MV-4-11 (cell line): ENCODE measurements at regions not wholly inside any gene's neighbourhood (a gene's known extent, or its start where the extent isn't known, plus 50 kb on each side); places are given as distances from the start of the nearest gene placed in this dataset.
A peak's percentile ranks its signal among the peaks of the same experiment; 100 is the strongest.

Experiments used
- DNase-seq: peaks from one replicate; lab custom pipeline; 2025; lab: John Stamatoyannopoulos, UW

DNA sequence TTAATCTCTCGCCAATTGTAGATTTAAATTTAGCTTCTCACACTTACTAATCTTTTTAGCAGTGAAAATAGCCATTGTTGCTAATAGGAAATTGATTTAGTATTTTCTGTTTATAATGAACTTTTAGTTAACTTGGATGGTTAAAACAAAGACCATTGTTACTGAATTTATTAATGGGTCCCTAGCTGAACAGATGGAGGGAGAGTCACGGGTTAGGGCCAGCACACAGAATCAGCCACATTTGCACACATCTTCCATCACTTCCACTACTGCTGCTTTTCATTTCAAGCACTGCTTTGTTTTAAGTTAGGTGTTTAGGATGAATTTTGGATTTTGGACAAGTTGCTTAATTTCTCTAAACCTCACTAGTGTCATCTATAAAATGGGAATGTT lies 125.9 kb upstream of the ADAMTSL1 start:
- DNase-seq: no peak

- DNase-seq: no peak
Measured at GRCh38 chr9:18349530-18349929, 124.4 kb upstream of the ADAMTSL1 start.

- DNase-seq: no peak
Measured at GRCh38 chr9:18350036-18350435, 123.9 kb upstream of the ADAMTSL1 start.

GRCh38 chr9:18350995-18351595 lies 122.9 kb upstream of the ADAMTSL1 start:
- DNase-seq: no peak

- DNase-seq: no peak
Measured at GRCh38 chr9:18352711-18353110, 121.2 kb upstream of the ADAMTSL1 start.

GRCh38 chr9:18353473-18353872 lies 120.5 kb upstream of the ADAMTSL1 start:
- DNase-seq: no peak

- DNase-seq: peak; percentile 18
Measured at GRCh38 chr9:18357321-18357720, 116.6 kb upstream of the ADAMTSL1 start.

- no peak for DNase-seq
Measured at GRCh38 chr9:18358325-18358724, 115.6 kb upstream of the ADAMTSL1 start.

GRCh38 chr9:18359335-18359734 lies 114.6 kb upstream of the ADAMTSL1 start:
- no peak for DNase-seq

DNA sequence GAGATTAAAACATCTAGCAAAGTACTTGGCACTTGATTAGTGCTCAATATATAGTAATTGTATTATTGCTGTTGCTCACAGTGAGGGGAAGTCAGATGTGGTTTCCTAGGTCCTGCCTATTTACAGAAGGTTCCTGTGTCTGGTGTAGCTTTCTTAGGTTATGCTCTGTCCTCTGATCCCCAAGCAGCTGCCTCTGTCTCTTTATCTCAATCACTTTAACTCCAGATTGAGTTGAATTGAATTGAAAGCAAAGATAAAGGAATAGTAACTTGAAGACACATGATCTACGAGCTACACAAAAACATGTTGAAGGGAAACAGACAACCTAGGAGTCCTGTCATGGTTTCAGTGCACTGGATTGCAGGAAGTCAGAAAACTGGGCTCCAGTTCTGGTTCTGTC lies 113.9 kb upstream of the ADAMTSL1 start:
- peak; percentile 20 for DNase-seq

GRCh38 chr9:18361646-18362045 lies 112.3 kb upstream of the ADAMTSL1 start:
- no peak for DNase-seq

GRCh38 chr9:18362166-18362565 lies 111.8 kb upstream of the ADAMTSL1 start:
- DNase-seq: no peak

GRCh38 chr9:18362901-18363685 lies 110.9 kb upstream of the ADAMTSL1 start:
- DNase-seq: peak; percentile 85

- DNase-seq: no peak
Measured at GRCh38 chr9:18365651-18366050, 108.3 kb upstream of the ADAMTSL1 start.

- peak; percentile 94 for DNase-seq
Measured at GRCh38 chr9:18366184-18366583, 107.8 kb upstream of the ADAMTSL1 start.

DNA sequence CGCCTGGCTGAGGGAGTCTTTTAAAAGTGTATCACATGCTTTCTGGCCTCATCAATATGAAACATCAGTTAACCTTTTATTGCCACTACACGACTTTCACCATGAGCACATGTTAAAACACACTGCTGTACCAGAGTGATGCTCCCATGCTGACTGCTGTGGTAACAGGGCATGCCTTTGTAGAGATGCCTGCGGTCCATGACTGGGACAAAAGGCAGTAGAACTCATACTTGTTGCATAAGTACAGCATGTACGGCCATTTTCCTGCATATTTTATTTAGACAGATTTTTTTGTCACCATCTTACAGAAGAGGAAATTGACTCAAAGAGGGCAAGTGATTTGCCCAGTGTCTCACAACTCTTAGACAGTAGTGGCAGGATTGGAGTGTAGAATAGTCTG lies 105.7 kb upstream of the ADAMTSL1 start:
- DNase-seq: no peak

GRCh38 chr9:18371141-18371540 lies 102.8 kb upstream of the ADAMTSL1 start:
- no peak for DNase-seq

GRCh38 chr9:18371621-18372020 lies 102.3 kb upstream of the ADAMTSL1 start:
- DNase-seq: no peak

- no peak for DNase-seq
Measured at GRCh38 chr9:18379073-18379811, 94.7 kb upstream of the ADAMTSL1 start.

- no peak for DNase-seq
Measured at GRCh38 chr9:18382243-18382642, 91.7 kb upstream of the ADAMTSL1 start.

DNA sequence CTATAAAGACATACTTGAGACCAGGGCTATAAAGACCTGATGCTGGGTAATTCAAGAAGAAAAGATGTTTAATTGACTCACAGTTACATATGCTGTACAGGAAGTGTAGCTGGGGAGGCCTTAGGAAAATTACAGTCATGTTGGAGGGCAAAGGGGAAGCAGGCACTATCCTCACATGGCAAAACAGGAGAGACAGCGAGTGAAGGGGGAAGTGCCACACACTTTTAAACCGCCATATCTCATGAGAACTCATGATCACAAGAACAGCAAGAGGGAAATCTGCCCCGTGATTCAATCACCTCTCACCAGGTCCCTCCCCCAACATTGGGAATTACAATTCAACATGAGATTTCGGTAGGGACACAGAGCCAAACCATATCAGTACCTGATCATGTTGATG lies 89.9 kb upstream of the ADAMTSL1 start:
- peak; percentile 88 for DNase-seq

DNA sequence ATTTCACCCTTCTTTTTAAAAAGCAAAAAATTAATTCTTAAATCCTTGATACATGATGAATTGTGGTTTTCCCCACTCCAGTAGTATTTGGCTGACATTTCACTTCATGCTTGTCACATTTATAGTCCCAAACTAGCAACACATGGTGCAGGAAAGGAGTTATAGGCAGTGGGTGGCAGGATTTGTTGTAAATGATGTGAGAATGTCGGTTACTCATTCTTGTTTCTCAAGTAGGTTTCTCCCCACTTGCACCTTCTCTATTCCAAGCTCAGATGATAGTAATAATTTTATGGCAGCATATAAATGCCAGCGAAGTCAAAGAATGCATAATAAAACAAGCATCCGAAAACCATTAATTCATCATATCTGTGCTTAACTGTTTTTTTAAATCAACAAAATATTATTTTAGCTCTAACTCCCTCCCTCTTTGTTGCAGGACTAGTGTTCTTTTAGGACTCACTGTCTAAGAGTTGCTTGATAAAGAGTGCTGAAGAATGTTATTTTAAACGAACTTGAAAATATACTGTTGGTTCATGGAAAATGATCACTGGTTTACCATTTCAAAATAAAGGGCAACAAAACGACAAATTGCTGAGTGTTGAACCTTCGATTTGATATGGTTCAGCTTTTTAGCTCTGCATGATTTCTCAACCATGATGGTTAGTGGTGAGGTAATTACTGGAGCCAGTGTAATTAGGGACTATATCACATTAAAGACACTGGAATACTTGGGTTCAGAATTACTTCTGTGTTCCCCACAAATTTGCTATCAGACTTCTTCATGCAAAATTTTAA lies 88.1 kb upstream of the ADAMTSL1 start:
- DNase-seq: no peak
